HG03439 (cell line): ENCODE measurements at regions not wholly inside any gene's neighbourhood (a gene's known extent, or its start where the extent isn't known, plus 50 kb on each side); places are given as distances from the start of the nearest gene placed in this dataset.

Source experiments
- ATAC-seq: cut with Tn5 transposase; IDR thresholded peaks from one replicate; pipeline ENCODE4 v1.9.1; 2021; ENCODE audit warnings: mild to moderate bottlenecking, moderate library complexity; ENCODE audit not compliant: unreplicated experiment

GRCh38 chr16:66070140-66070917 lies 296.2 kb upstream of the CDH5 start:
- no peak for ATAC-seq

- ATAC-seq, result no peak
Observed at GRCh38 chr16:66069587-66069986, 296.9 kb upstream of the CDH5 start.

GRCh38 chr16:66066404-66066803 lies 300.1 kb upstream of the CDH5 start:
- ATAC-seq, result no peak

- no peak for ATAC-seq
Observed at GRCh38 chr16:66065925-66066324, 300.6 kb upstream of the CDH5 start.

DNA sequence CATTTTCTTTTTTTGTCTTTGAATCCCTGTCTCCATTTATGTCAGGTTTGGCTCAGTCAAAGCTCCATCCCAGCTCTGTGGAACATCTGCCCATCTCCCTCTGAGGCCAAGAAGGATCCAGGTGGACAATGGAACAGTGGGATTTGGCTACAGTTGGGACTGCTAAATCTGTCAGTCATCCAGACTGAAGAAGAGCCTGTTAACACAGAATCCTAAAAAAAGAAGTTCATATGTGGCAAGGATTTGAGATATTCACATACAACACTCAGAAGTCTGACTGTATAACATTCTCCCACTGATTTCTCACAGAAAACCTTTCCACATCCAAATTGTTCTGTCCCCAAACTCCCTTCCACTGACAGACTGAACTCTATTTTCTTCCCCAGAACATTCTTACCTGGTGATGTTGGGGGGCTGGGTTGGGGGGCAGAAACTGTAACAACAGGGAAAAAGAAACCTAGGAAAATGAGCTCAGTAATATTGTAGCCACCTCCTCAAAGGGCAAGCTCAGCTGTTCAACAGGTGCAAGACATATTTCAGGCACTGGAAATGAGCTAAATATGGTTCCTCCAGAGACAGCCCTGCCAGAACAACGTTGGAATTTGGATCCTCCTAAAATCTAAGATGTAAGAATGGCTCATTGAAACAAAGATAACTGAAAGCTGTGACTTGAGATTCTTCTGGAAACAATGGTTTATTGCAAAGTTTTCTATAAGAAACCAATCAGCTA lies 301.5 kb upstream of the CDH5 start:
- no peak for ATAC-seq

DNA sequence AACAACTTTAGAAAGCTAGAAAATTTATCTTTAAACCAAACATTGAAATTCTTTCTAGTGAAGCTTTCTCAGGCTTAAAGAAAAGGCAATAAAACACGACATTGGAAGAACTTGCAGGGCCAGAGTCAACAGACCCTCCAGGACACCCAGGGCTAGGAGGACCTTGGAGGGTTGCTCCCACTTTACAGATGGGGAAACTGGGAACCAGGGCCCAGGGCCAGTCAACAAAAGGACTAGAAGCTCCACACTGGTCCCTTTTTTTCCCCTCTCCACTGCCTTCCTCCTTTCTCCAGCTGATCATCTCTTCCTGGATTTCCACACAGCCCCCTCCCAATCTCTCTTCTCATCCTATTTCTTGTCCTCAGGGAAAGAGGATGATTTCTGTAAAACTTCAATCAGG lies 307.7 kb upstream of the CDH5 start:
- no peak for ATAC-seq

DNA sequence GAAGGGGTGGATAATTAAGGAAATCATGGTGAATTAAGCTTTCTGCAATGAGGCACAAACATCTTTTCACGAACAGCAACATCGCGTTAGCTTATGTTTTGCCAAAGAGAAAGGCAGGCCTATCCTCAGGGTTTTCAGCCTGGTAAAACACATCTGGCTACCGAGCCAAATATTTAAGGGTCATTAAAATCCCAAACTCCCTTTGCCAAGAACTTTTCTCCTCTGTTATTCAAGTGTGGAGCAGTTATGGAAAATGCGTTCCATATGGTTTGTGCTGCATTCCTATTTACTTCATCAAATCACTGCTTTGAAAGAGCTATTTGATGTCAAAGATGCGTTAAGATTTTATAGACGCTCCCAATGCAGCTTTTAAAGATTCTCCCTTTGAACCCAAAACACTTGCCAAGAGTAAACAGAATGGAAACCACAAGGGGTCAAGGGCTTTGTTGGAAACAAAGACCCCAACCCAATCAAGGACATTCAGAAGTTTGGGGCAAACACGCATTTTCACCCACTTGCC lies 308.3 kb upstream of the CDH5 start:
- no peak for ATAC-seq

DNA sequence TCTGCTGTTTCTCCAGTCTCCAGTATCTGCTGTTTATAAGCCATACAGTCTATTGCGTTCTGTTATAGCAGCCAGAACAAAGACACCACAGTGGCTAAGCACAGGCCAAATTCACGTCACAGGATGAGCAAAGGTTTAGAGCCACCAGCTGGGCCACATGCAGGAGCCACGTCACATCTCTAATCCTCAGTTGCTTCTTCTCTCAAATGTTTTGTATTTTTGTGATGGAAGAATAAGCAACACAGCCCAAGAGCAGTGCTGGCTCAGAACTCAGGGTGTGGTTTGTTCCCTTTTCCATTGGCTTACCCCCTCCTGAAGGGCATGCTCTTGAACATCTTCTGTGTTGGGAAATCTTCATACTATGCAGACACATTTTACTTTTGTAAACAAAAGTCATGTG lies 309.4 kb upstream of the CDH5 start:
- ATAC-seq, result no peak

GRCh38 chr16:66054095-66054494 lies 312.4 kb upstream of the CDH5 start:
- ATAC-seq, result no peak

DNA sequence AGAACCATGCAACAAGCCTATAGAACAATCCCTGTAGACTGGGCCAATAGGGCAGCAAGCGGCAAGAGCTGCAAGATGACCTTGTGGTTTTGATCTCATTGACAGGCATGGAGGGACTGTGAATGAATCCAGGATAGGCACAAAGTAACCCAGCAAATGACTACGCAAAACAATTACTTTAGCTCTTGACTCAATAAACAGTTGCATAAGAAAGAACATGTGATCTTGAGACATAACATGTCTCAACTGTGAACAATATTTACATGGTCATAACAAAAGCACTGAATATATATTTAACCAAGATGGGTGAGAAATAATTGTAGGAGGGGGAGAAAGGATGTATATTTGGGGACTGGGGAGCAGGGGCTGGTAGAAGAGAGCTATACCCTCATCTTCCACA lies 313.7 kb upstream of the CDH5 start:
- no peak for ATAC-seq

DNA sequence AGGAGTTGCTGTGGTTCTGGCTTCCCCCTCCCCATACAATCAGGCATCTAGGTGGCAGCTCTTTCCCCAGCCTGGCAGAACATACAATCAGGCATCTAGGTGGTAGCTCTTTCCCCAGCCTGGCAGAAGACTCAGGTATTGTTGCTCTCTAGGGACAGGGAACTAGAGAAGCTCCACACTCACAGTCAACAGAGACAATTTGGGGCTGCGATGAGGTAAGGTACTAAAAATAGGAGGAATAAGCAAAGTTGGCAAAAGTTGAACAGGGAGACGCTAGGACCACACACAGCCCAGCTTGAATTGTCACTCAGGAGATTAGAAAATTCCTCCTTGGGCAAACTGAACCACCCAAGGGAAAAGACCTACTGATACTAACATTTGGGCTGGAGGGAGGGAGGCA lies 315.5 kb upstream of the CDH5 start:
- no peak for ATAC-seq

DNA sequence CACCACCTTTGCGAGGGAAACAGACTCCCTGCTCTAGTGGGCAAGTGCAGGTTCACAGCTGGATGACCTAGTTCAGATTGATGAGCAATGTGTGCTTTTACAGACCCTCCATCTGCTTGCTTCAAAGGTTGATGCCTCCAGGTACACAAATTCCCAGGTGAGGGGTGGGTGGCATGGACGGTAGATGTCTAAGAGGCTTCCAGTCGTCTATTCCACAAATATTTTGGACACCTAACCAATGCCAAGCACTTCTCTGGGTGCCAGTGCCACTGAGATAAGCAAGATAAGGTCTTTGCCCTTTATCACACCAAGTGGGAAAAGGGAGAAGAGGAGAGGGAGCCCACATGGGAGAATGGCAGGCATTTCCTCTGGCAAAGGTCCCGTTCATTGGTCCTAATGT lies 316.6 kb upstream of the CDH5 start:
- ATAC-seq, result no peak

DNA sequence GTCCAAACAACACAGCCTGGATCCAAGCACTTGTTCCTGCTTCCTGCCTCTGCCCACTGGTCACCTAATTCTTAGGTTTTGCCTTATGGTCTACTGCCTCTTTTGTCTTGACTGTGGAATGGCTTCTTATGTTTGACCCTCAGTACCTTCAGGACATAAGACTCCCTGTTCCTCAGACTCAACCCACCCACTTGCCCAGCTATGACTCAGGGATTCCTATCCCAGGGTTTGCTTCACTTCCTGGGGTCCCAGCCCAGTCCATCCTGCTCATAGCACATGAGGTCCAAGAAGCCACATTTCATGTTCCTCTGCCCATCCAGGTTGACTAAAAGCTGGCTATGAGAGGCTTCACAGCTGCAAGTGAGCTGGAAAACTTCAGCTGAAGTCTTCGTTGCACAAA lies 320.9 kb upstream of the CDH5 start:
- ATAC-seq, result no peak

- no peak for ATAC-seq
Observed at GRCh38 chr16:66044556-66044955, 321.9 kb upstream of the CDH5 start.

DNA sequence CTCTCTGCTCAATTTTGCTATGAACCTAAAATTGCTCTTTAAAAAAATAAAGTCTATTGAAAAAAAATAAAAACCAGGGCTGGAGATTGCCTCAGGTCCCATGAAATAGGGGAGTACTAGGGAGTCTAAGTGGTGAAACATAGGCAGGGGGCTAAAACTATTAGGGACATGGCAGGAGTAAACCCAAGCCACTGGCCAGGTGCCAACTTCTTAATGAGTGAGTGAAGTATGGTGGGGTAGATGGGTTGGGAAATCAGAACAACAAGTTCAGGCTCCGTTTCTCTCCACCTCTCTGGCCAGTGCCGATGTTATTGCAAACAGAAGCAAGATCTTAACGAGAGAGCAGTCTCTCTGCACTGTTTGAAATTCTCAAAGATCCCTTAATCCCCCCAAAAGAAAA lies 322.4 kb upstream of the CDH5 start:
- ATAC-seq, result no peak

- no peak for ATAC-seq
Observed at GRCh38 chr16:66043326-66043725, 323.2 kb upstream of the CDH5 start.

GRCh38 chr16:66042341-66042740 lies 324.1 kb upstream of the CDH5 start:
- no peak for ATAC-seq

GRCh38 chr16:66041907-66042306 lies 324.6 kb upstream of the CDH5 start:
- ATAC-seq, result no peak

- ATAC-seq, result no peak
Observed at GRCh38 chr16:66039793-66040192, 326.7 kb upstream of the CDH5 start.

DNA sequence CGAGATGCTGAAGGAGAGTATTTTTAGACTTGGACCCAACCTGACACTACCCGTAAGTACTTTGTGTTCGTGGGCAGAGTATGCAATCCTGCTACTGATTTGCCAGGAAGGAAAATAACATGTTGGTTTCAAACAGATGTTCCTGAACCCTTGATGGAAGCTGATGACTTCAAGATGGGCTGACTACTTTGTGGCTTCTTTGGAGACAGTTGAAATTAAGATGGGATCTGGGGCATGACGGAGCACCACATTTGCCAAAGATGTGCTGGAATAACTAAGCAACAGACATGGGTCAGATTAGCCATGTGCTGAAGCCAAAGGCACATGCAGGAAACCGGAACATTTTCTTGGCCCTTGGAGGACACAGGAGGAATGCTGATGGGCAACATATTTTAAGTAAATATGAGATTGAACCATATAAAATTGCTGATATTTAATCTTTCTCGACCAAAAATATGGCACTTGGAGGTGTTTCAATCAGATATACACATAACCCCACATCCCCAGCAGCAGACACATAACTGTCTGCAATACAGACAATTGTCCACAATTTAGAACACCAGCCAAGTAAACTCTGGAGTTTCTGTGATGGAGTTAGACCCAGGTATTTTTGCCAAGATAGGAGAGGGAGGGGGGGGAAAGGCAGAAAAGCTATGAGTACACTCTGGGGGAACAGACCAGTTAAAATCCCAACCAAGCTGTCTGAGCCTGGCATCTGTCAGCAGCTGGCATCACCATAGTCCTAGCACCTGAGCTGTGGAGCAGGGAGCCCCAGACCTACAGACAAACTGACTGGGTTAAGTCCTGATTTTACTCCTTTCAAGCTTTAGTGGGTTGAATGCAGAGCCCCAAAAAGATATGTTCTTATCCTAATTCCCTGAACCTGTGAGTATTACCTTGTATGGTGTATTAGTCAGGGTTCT lies 329.4 kb upstream of the CDH5 start:
- ATAC-seq, result no peak

- no peak for ATAC-seq
Observed at GRCh38 chr16:66036184-66036583, 330.3 kb upstream of the CDH5 start.
